Hepatocyte (in vitro differentiated cells): ENCODE measurements at regions not wholly inside any gene's neighbourhood (a gene's known extent, or its start where the extent isn't known, plus 50 kb on each side); places are given as distances from the start of the nearest gene placed in this dataset.

Source experiments
- DNase-seq: peaks from one replicate; pipeline ENCODE4 v3.0.0-alpha.2; 2016; ENCODE audit warnings: low spot score
- H2AFZ ChIP-seq: fragments of 200-600 bp; sonication (generic); 2 replicates; pipeline ENCODE4 v1.6.0; 2016; ENCODE audit warnings: antibody characterized with exemption, mild to moderate bottlenecking
- H3K27ac ChIP-seq: fragments of 200-600 bp; sonication (generic); 2 replicates; pipeline ENCODE4 v1.5.1; 2016; ENCODE audit warnings: mild to moderate bottlenecking
- H3K27me3 ChIP-seq: fragments of 200-600 bp; sonication (generic); 2 replicates; pipeline ENCODE4 v1.6.1; 2016
- H3K36me3 ChIP-seq: fragments of 200-600 bp; sonication (generic); replicated peaks from 2 replicates; pipeline ENCODE4 v1.5.1; 2016; ENCODE audit warnings: low read depth; ENCODE audit not compliant: insufficient read depth
- H3K4me1 ChIP-seq: fragments of 200-600 bp; sonication (generic); 2 replicates; pipeline ENCODE4 v1.5.1; 2016; ENCODE audit warnings: mild to moderate bottlenecking, moderate library complexity; ENCODE audit not compliant: insufficient read depth
- H3K4me2 ChIP-seq: fragments of 200-600 bp; sonication (generic); 2 replicates; pipeline ENCODE4 v1.6.0; 2016
- H3K4me3 ChIP-seq: fragments of 200-600 bp; sonication (generic); 2 replicates; pipeline ENCODE4 v1.5.1; 2016; ENCODE audit warnings: mild to moderate bottlenecking
- H3K79me2 ChIP-seq: fragments of 200-600 bp; sonication (generic); 2 replicates; pipeline ENCODE4 v1.6.0; 2017; ENCODE audit warnings: mild to moderate bottlenecking
- H3K9me2 ChIP-seq: fragments of 200-600 bp; sonication (generic); replicated peaks from 2 replicates; pipeline ENCODE4 v1.6.0; 2017; ENCODE audit warnings: mild to moderate bottlenecking; ENCODE audit not compliant: insufficient read depth
- H3K9me3 ChIP-seq: fragments of 200-600 bp; sonication (generic); 2 replicates; pipeline ENCODE4 v1.5.1; 2016; ENCODE audit warnings: low read depth, mild to moderate bottlenecking
- H4K20me1 ChIP-seq: fragments of 200-600 bp; sonication (generic); 2 replicates; pipeline ENCODE4 v1.6.0; 2016; ENCODE audit warnings: mild to moderate bottlenecking; ENCODE audit not compliant: insufficient read depth, poor library complexity, severe bottlenecking
- EZH2 ChIP-seq: fragments of 200-600 bp; sonication (generic); IDR thresholded peaks from 2 replicates; pipeline ENCODE4 v1.6.1; 2016; ENCODE audit warnings: antibody characterized with exemption, mild to moderate bottlenecking, borderline replicate concordance
- EZH2phosphoT487 ChIP-seq: fragments of 200-600 bp; sonication (generic); IDR thresholded peaks from one replicate; pipeline ENCODE4 v1.6.1; 2018; ENCODE audit warnings: antibody characterized with exemption, mild to moderate bottlenecking, low read depth, moderate library complexity; ENCODE audit not compliant: unreplicated experiment, severe bottlenecking
- WGBS: methylation state at CpG from one replicate; pipeline ENCODE4 v1.1.6; 2016; ENCODE audit warnings: low lambda C conversion rate; ENCODE audit errors: missing lambda C conversion rate; 5-methylcytosine and 5-hydroxymethylcytosine counted together
- TF ChIP-seq, protein P1 (sequence below): fragments of 200-600 bp; sonication (generic); IDR thresholded peaks from 2 replicates; pipeline ENCODE4 v1.5.1; 2016; ENCODE audit warnings: antibody characterized with exemption, mild to moderate bottlenecking; ENCODE audit not compliant: poor library complexity

GRCh38 chr7:91557789-91558404 is 293.7 kb downstream of the FZD1 start:
- no peak for DNase-seq
- TF ChIP-seq, protein P1, sequence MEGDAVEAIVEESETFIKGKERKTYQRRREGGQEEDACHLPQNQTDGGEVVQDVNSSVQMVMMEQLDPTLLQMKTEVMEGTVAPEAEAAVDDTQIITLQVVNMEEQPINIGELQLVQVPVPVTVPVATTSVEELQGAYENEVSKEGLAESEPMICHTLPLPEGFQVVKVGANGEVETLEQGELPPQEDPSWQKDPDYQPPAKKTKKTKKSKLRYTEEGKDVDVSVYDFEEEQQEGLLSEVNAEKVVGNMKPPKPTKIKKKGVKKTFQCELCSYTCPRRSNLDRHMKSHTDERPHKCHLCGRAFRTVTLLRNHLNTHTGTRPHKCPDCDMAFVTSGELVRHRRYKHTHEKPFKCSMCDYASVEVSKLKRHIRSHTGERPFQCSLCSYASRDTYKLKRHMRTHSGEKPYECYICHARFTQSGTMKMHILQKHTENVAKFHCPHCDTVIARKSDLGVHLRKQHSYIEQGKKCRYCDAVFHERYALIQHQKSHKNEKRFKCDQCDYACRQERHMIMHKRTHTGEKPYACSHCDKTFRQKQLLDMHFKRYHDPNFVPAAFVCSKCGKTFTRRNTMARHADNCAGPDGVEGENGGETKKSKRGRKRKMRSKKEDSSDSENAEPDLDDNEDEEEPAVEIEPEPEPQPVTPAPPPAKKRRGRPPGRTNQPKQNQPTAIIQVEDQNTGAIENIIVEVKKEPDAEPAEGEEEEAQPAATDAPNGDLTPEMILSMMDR = no peak
- no peak for TF ChIP-seq EZH2
- TF ChIP-seq EZH2phosphoT487 = no peak
- H2AFZ ChIP-seq = no peak overlapping the region
- WGBS = 84% methylated on average over 8 of the region's 8 CpGs
- H3K4me3 ChIP-seq = no peak overlapping the region
- H3K79me2 ChIP-seq = no peaks in the 10 kb centered on the region
- H3K27ac ChIP-seq = no peak overlapping the region
- no peaks in the 10 kb centered on the region for H3K9me2 ChIP-seq
- H3K36me3 ChIP-seq = no peaks in the 10 kb centered on the region
- no peaks in the 10 kb centered on the region for H3K27me3 ChIP-seq
- no peaks in the 10 kb centered on the region for H3K9me3 ChIP-seq
- H4K20me1 ChIP-seq = no peaks in the 10 kb centered on the region
- H3K4me1 ChIP-seq = peaks cover 6% of the 10 kb centered on the region
- H3K4me2 ChIP-seq = no peak overlapping the region

GRCh38 chr7:91559947-91560346 is 295.7 kb downstream of the FZD1 start:
- H3K79me2 ChIP-seq = no peaks in the 10 kb centered on the region
- TF ChIP-seq, protein P1 = no peak
- no peak for TF ChIP-seq EZH2phosphoT487
- no peak for TF ChIP-seq EZH2
- no peak overlapping the region for H3K27ac ChIP-seq
- no peaks in the 10 kb centered on the region for H3K9me2 ChIP-seq
- 93% methylated on average over 2 of the region's 2 CpGs for WGBS
- no peak for DNase-seq
- no peaks in the 10 kb centered on the region for H3K9me3 ChIP-seq
- no peaks in the 10 kb centered on the region for H4K20me1 ChIP-seq
- no peaks in the 10 kb centered on the region for H3K27me3 ChIP-seq
- H2AFZ ChIP-seq = no peak overlapping the region
- peaks cover 5% of the 10 kb centered on the region for H3K4me1 ChIP-seq
- no peaks in the 10 kb centered on the region for H3K36me3 ChIP-seq
- no peak overlapping the region for H3K4me2 ChIP-seq
- H3K4me3 ChIP-seq = no peak overlapping the region

DNA sequence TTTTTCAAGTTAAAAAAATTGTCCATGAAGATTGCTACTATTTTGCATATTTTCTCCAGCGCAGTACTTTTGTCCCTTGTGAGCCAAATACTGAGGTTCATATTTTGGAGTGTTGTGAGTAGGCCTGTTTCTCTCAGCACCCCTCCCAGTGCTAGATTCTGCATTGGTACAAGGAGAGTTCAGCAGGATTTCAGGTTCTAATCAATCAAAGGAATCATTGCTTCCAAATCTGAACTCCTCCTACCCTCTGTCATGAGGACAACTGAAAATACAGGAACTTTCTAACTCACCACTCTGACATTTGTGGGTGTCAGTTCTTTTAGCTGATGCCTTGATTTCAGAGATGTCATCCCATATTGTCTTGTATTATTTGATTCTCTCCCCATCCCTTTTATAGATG is 299.9 kb downstream of the FZD1 start:
- no peaks in the 10 kb centered on the region for H3K9me3 ChIP-seq
- no peak overlapping the region for H2AFZ ChIP-seq
- WGBS = 100% methylated on average over 1 of the region's 1 CpG
- H3K27ac ChIP-seq = no peak overlapping the region
- H3K4me1 ChIP-seq = peaks cover 5% of the 10 kb centered on the region
- no peak for DNase-seq
- no peaks in the 10 kb centered on the region for H3K9me2 ChIP-seq
- H3K4me3 ChIP-seq = no peak overlapping the region
- no peaks in the 10 kb centered on the region for H3K79me2 ChIP-seq
- H3K27me3 ChIP-seq = no peaks in the 10 kb centered on the region
- no peaks in the 10 kb centered on the region for H3K36me3 ChIP-seq
- H4K20me1 ChIP-seq = no peaks in the 10 kb centered on the region
- H3K4me2 ChIP-seq = no peak overlapping the region
- no peak for TF ChIP-seq EZH2phosphoT487
- no peak for TF ChIP-seq EZH2
- TF ChIP-seq, protein P1 = no peak

DNA sequence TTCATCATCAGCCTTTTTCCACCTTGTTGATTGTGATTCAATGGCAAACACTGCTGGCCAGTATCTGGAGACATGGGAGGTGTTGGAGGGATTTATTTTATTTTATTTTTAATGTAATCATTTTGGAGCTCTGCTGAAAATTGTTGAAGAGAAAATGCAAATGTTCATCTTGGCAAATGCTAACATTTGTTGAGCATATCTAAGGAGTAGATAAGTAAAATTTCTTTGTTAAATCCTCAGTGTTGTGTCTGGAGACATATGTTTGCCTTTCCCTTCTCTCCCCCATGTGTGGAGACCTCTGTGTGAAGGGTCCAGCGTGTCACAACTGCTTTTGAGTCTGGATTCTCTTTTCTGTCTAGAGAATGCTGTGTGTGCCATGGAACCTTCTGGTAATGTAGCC is 300.3 kb downstream of the FZD1 start:
- Histone ChIP-seq H3K9me2 (no peaks in the 10 kb centered on the region), H3K79me2 (no peaks in the 10 kb centered on the region), H3K4me2 (no peak overlapping the region), H4K20me1 (no peaks in the 10 kb centered on the region), H2AFZ (no peak overlapping the region), H3K4me3 (no peak overlapping the region), H3K27ac (no peak overlapping the region), H3K36me3 (no peaks in the 10 kb centered on the region), H3K4me1 (peaks cover 5% of the 10 kb centered on the region), H3K27me3 (no peaks in the 10 kb centered on the region), H3K9me3 (no peaks in the 10 kb centered on the region)
- 76% methylated on average over 1 of the region's 1 CpG for WGBS
- TF ChIP-seq, protein P1 = no peak
- TF ChIP-seq EZH2 (no peak), EZH2phosphoT487 (no peak)
- DNase-seq = no peak
